ENCODE measurements at regions not wholly inside any gene's neighbourhood (a gene's known extent, or its start where the extent isn't known, plus 50 kb on each side); places are given as distances from the start of the nearest gene placed in this dataset.

DNA sequence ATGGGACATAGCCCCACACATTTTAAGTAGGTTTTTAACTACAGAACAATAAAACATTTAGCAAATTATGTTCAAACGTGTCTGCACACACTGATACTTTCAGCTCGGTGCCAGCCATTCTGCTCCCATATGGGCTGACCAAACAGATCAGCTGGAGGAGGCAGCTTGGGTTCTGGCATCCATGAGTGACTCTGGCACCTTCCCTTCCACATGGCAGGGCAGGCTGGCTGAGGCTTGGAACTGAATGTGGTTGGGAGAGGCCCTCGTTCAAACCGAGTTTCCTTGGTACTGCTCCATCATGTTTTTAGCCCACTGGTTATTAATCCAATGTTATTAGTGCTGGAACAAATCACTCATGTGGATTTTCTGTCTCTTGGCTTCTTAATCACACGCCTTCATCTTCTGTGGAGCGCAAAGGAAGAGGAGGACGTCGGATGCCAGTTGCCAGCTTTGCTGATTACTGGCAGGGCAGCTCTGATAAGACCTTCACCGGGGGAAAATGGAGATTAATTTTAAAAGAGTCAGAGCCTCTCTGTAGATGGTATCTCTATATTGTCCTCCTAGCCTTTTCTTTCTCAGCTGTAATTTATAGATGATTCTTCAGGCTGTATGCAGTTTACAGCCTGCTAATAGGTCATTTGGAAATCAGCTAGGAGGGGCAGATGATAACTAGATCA is 93.1 kb upstream of the TIAM2 start:
- no peak for TF ChIP-seq EZH2 (IDR thresholded peaks at IDR 0.05; ENCODE audit: borderline replicate concordance, insufficient read depth, low read depth, low read length, poor library complexity, severe bottlenecking)
- TF ChIP-seq, protein P1, sequence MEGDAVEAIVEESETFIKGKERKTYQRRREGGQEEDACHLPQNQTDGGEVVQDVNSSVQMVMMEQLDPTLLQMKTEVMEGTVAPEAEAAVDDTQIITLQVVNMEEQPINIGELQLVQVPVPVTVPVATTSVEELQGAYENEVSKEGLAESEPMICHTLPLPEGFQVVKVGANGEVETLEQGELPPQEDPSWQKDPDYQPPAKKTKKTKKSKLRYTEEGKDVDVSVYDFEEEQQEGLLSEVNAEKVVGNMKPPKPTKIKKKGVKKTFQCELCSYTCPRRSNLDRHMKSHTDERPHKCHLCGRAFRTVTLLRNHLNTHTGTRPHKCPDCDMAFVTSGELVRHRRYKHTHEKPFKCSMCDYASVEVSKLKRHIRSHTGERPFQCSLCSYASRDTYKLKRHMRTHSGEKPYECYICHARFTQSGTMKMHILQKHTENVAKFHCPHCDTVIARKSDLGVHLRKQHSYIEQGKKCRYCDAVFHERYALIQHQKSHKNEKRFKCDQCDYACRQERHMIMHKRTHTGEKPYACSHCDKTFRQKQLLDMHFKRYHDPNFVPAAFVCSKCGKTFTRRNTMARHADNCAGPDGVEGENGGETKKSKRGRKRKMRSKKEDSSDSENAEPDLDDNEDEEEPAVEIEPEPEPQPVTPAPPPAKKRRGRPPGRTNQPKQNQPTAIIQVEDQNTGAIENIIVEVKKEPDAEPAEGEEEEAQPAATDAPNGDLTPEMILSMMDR (IDR thresholded peaks at IDR 0.05), result no peak
